ENCODE measurements at regions not wholly inside any gene's neighbourhood (a gene's known extent, or its start where the extent isn't known, plus 50 kb on each side); places are given as distances from the start of the nearest gene placed in this dataset.

DNA sequence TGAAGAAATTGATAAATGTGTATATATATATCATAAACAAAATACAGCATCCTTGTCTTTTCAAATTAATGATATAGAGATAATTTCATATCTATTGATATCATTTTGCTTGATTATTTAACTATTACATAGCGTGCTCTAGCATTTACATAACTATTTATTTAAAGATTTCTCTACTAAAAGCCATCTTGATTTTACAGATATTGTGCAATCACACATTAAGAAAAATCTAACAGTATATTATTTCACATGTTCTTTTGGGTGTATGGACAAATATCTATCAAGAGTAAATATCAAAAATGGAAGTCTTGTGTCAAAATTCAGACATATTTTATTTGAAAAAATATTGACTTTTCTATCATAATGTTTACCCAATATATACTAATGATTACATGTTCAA lies 966.8 kb downstream of the SLITRK5 start:
- Histone ChIP-seq H3K4me1 (no peaks in the 10 kb centered on the region), H3K27me3 (no peaks in the 10 kb centered on the region), H3K4me3 (replicated peaks in 1 of 3) (no peak overlapping the region), H3K27ac (no peak overlapping the region), H3K36me3 (no peaks in the 10 kb centered on the region), H3K9me3 (no peaks in the 10 kb centered on the region)
- no peak for TF ChIP-seq POLR2A (IDR thresholded peaks at IDR 0.05)
- TF ChIP-seq, protein P1, sequence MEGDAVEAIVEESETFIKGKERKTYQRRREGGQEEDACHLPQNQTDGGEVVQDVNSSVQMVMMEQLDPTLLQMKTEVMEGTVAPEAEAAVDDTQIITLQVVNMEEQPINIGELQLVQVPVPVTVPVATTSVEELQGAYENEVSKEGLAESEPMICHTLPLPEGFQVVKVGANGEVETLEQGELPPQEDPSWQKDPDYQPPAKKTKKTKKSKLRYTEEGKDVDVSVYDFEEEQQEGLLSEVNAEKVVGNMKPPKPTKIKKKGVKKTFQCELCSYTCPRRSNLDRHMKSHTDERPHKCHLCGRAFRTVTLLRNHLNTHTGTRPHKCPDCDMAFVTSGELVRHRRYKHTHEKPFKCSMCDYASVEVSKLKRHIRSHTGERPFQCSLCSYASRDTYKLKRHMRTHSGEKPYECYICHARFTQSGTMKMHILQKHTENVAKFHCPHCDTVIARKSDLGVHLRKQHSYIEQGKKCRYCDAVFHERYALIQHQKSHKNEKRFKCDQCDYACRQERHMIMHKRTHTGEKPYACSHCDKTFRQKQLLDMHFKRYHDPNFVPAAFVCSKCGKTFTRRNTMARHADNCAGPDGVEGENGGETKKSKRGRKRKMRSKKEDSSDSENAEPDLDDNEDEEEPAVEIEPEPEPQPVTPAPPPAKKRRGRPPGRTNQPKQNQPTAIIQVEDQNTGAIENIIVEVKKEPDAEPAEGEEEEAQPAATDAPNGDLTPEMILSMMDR (IDR thresholded peaks at IDR 0.05) = no peak
- intact Hi-C loops (cut with DNase I) = no loop called here
- WGBS, 2 donors = 0 to 44% methylated on average over 1 of the region's 1 CpG
- no peak for DNase-seq

DNA sequence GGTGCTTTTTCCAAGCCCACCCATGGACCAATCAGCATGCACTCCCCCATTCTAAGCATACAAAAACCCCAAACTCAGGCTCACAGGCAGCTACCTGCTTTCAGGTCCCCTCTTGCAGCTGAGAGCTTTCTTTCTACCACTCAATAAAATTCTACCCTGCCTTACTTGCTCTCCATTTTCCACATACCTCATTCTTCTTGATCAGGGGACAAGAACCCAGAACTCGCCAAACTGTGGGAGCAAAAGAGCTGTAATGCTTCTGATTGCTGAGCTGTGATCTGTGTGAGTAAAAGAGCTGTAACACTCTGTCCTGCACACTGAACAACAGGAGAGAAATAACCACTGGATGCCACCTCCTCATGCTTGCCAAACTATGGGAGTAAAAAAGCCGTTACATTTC lies 972.1 kb downstream of the SLITRK5 start:
- Histone ChIP-seq H3K4me1 (no peaks in the 10 kb centered on the region), H3K27ac (no peak overlapping the region), H3K4me3 (replicated peaks in 1 of 3) (no peak overlapping the region), H3K36me3 (no peaks in the 10 kb centered on the region), H3K27me3 (no peaks in the 10 kb centered on the region), H3K9me3 (no peaks in the 10 kb centered on the region)
- WGBS, 2 donors = 80 to 86% methylated on average over 2 of the region's 2 CpGs
- DNase-seq = no peak
- intact Hi-C loops (cut with DNase I) = no loop called here
- TF ChIP-seq, protein P1 (IDR thresholded peaks at IDR 0.05) = no peak
- TF ChIP-seq POLR2A (IDR thresholded peaks at IDR 0.05) = no peak

DNA sequence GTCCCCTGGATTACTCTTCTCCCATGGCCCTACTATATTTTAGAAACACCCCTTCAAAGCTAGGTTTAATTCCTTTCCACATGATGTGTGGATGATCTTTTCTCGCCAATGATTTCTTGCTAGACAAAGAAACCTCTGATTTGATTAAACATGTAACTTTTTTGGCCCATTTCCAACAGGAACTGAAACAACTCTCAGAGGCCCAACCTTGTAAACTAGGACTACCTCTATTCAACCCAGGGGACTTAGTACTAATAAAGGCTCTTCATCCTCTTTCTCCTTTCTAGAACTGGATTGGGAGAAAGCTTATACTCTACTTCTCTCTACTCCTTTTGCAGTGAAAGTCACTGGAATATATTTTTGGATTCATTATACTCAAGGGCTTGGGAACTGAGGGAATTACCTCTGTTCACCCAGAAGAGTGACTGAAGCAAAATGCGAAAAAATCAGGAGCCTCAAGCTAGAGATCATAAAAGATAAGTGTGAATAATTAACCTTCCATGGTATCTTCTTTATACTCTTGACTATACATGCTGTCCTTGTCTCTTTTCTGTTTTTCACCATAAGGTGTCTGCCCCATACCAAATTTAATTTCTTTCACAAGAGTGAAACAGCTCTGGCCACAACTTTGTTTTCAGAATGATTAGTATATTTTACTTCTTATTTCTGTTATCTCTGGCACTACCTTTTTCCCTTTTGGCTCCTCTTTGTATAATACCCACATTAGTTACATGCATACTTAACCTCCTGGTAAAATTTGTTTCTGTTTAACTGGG lies 977.6 kb downstream of the SLITRK5 start:
- no peak for DNase-seq
- no peaks in the 10 kb centered on the region for H3K4me1 ChIP-seq
- WGBS, 2 donors = 47 to 68% methylated on average over 2 of the region's 2 CpGs
- no peaks in the 10 kb centered on the region for H3K9me3 ChIP-seq
- no peak overlapping the region for H3K4me3 ChIP-seq (replicated peaks in 1 of 3)
- no peaks in the 10 kb centered on the region for H3K36me3 ChIP-seq
- intact Hi-C loops (cut with DNase I) = no loop called here
- no peaks in the 10 kb centered on the region for H3K27me3 ChIP-seq
- no peak overlapping the region for H3K27ac ChIP-seq
- TF ChIP-seq, protein P1 (IDR thresholded peaks at IDR 0.05) = no peak
- no peak for TF ChIP-seq POLR2A (IDR thresholded peaks at IDR 0.05)

DNA sequence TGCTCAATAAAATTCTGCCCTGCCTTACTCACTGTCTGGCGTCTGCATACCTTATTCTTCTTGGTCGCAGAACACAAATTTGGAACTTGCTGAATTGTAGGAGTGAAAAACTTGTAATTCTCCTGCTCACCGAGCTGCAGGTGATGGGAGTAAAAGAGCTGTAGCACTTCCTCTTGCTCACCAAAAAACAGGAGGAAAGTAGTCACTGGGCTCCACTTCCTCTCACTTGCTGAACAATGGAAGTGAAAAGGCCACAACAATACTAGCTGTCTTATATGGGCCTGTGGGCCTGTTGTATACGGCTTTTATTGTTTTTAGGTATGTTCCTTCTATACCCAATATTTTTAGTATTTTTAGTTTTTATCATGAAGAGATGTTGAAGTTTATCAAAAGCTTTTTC lies 978.7 kb downstream of the SLITRK5 start:
- no peaks in the 10 kb centered on the region for H3K36me3 ChIP-seq
- intact Hi-C loops (cut with DNase I) = no loop called here
- H3K4me3 ChIP-seq (replicated peaks in 1 of 3) = no peak overlapping the region
- 75 to 80% methylated on average over 4 of the region's 4 CpGs for whole genome bisulfite sequencing, 2 donors
- no peaks in the 10 kb centered on the region for H3K9me3 ChIP-seq
- no peak overlapping the region for H3K27ac ChIP-seq
- H3K27me3 ChIP-seq = no peaks in the 10 kb centered on the region
- H3K4me1 ChIP-seq = no peaks in the 10 kb centered on the region
- TF ChIP-seq POLR2A (IDR thresholded peaks at IDR 0.05) = no peak
- TF ChIP-seq, protein P1 (IDR thresholded peaks at IDR 0.05) = no peak
- DNase-seq = no peak

DNA sequence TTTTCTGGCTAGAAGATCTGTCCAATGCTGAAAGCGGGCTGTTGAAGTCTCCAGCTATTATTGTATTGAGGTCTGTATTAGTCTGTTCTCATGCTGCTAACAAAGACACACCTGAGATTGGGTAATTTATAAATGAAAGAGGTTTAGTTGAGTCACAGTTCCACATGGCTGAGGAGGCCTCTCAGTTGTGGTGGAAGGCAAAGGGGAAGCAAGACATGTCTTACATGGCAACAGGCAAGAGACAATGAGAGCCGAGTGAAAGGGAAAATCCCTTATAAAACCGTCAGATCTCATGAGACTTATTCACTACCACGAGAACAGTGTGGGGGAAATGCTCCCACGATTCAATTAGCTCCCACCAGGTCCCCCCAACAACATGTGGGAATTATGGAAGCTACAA lies 980.4 kb downstream of the SLITRK5 start:
- Histone ChIP-seq H3K4me3 (replicated peaks in 1 of 3) (no peak overlapping the region), H3K9me3 (no peaks in the 10 kb centered on the region), H3K36me3 (no peaks in the 10 kb centered on the region), H3K27ac (no peak overlapping the region), H3K27me3 (no peaks in the 10 kb centered on the region), H3K4me1 (no peaks in the 10 kb centered on the region)
- TF ChIP-seq POLR2A (IDR thresholded peaks at IDR 0.05) = no peak
- TF ChIP-seq, protein P1 (IDR thresholded peaks at IDR 0.05) = no peak
- intact Hi-C loops (cut with DNase I) = no loop called here
- no peak for DNase-seq
- WGBS, 2 donors = 87% methylated on average over 5 of the region's 5 CpGs

Measured in thyroid gland (tissue), 4 donors.